ENCODE measurements at regions not wholly inside any gene's neighbourhood (a gene's known extent, or its start where the extent isn't known, plus 50 kb on each side); places are given as distances from the start of the nearest gene placed in this dataset.

- intact Hi-C loops (cut with micrococcal nuclease): no loop called here
- Mint-ChIP-seq H3K27ac (no peak overlapping the region), H3K27me3 (ENCODE audit: low read depth) (no peaks in the 10 kb centered on the region), H3K4me1 (ENCODE audit: low read depth) (no peaks in the 10 kb centered on the region), H3K4me3 (ENCODE audit: low read depth) (no peak overlapping the region), H3K36me3 (ENCODE audit: low read depth) (no peaks in the 10 kb centered on the region), H3K9me3 (no peaks in the 10 kb centered on the region)
- DNase-seq (ENCODE audit: low spot score): no peak
Measured at GRCh38 chrX:85506871-85507270, 127.4 kb upstream of the POF1B start.

- Mint-ChIP-seq H3K36me3 (ENCODE audit: low read depth) (no peaks in the 10 kb centered on the region), H3K4me1 (ENCODE audit: low read depth) (no peaks in the 10 kb centered on the region), H3K27ac (no peak overlapping the region), H3K27me3 (ENCODE audit: low read depth) (no peaks in the 10 kb centered on the region), H3K9me3 (no peaks in the 10 kb centered on the region), H3K4me3 (ENCODE audit: low read depth) (no peak overlapping the region)
- intact Hi-C loops (cut with micrococcal nuclease): no loop called here
- DNase-seq (ENCODE audit: low spot score): no peak
Measured at GRCh38 chrX:85505801-85506200, 126.3 kb upstream of the POF1B start.

- H3K27ac Mint-ChIP-seq: no peak overlapping the region
- no peaks in the 10 kb centered on the region for H3K36me3 Mint-ChIP-seq (ENCODE audit: low read depth)
- H3K9me3 Mint-ChIP-seq: no peaks in the 10 kb centered on the region
- H3K4me3 Mint-ChIP-seq (ENCODE audit: low read depth): no peak overlapping the region
- no peak for DNase-seq (ENCODE audit: low spot score)
- H3K4me1 Mint-ChIP-seq (ENCODE audit: low read depth): no peaks in the 10 kb centered on the region
- intact Hi-C loops (cut with micrococcal nuclease): no loop called here
- H3K27me3 Mint-ChIP-seq (ENCODE audit: low read depth): no peaks in the 10 kb centered on the region
Measured at GRCh38 chrX:85504381-85504780, 124.9 kb upstream of the POF1B start.

- Mint-ChIP-seq H3K27me3 (ENCODE audit: low read depth) (no peaks in the 10 kb centered on the region), H3K27ac (no peak overlapping the region), H3K36me3 (ENCODE audit: low read depth) (no peaks in the 10 kb centered on the region), H3K9me3 (no peaks in the 10 kb centered on the region), H3K4me3 (ENCODE audit: low read depth) (no peak overlapping the region), H3K4me1 (ENCODE audit: low read depth) (no peaks in the 10 kb centered on the region)
- no peak for DNase-seq (ENCODE audit: low spot score)
- intact Hi-C loops (cut with micrococcal nuclease): no loop called here
Measured at GRCh38 chrX:85503258-85504158, 124.0 kb upstream of the POF1B start.

- Mint-ChIP-seq H3K27ac (no peak overlapping the region), H3K27me3 (ENCODE audit: low read depth) (no peaks in the 10 kb centered on the region), H3K4me1 (ENCODE audit: low read depth) (no peaks in the 10 kb centered on the region), H3K9me3 (no peaks in the 10 kb centered on the region), H3K4me3 (ENCODE audit: low read depth) (no peak overlapping the region), H3K36me3 (ENCODE audit: low read depth) (no peaks in the 10 kb centered on the region)
- intact Hi-C loops (cut with micrococcal nuclease): no loop called here
- no peak for DNase-seq (ENCODE audit: low spot score)
Measured at GRCh38 chrX:85501349-85501748, 121.9 kb upstream of the POF1B start.

- no peaks in the 10 kb centered on the region for H3K4me1 Mint-ChIP-seq (ENCODE audit: low read depth)
- no peaks in the 10 kb centered on the region for H3K9me3 Mint-ChIP-seq
- H3K27me3 Mint-ChIP-seq (ENCODE audit: low read depth): no peaks in the 10 kb centered on the region
- intact Hi-C loops (cut with micrococcal nuclease): no loop called here
- H3K36me3 Mint-ChIP-seq (ENCODE audit: low read depth): no peaks in the 10 kb centered on the region
- H3K4me3 Mint-ChIP-seq (ENCODE audit: low read depth): no peak overlapping the region
- no peak overlapping the region for H3K27ac Mint-ChIP-seq
- DNase-seq (ENCODE audit: low spot score): no peak
Measured at GRCh38 chrX:85499400-85499799, 119.9 kb upstream of the POF1B start.

GRCh38 chrX:85493821-85494220, 114.4 kb upstream of the POF1B start:
- Mint-ChIP-seq H3K27ac (no peak overlapping the region), H3K4me1 (ENCODE audit: low read depth) (no peaks in the 10 kb centered on the region), H3K27me3 (ENCODE audit: low read depth) (no peaks in the 10 kb centered on the region), H3K9me3 (no peaks in the 10 kb centered on the region), H3K4me3 (ENCODE audit: low read depth) (no peak overlapping the region), H3K36me3 (ENCODE audit: low read depth) (no peaks in the 10 kb centered on the region)
- DNase-seq (ENCODE audit: low spot score): no peak
- intact Hi-C loops (cut with micrococcal nuclease): no loop called here

GRCh38 chrX:85454295-85454694, 74.8 kb upstream of the POF1B start:
- intact Hi-C loops (cut with micrococcal nuclease): no loop called here
- H3K27me3 Mint-ChIP-seq (ENCODE audit: low read depth): no peaks in the 10 kb centered on the region
- no peaks in the 10 kb centered on the region for H3K36me3 Mint-ChIP-seq (ENCODE audit: low read depth)
- no peaks in the 10 kb centered on the region for H3K4me1 Mint-ChIP-seq (ENCODE audit: low read depth)
- no peak for DNase-seq (ENCODE audit: low spot score)
- no peak overlapping the region for H3K27ac Mint-ChIP-seq
- no peak overlapping the region for H3K4me3 Mint-ChIP-seq (ENCODE audit: low read depth)
- no peaks in the 10 kb centered on the region for H3K9me3 Mint-ChIP-seq

GRCh38 chrX:85444613-85445012, 65.1 kb upstream of the POF1B start:
- H3K4me1 Mint-ChIP-seq (ENCODE audit: low read depth): no peaks in the 10 kb centered on the region
- H3K9me3 Mint-ChIP-seq: peaks cover 12% of the 10 kb centered on the region
- no peaks in the 10 kb centered on the region for H3K27me3 Mint-ChIP-seq (ENCODE audit: low read depth)
- DNase-seq (ENCODE audit: low spot score): no peak
- intact Hi-C loops (cut with micrococcal nuclease): no loop called here
- no peak overlapping the region for H3K4me3 Mint-ChIP-seq (ENCODE audit: low read depth)
- H3K36me3 Mint-ChIP-seq (ENCODE audit: low read depth): no peaks in the 10 kb centered on the region
- H3K27ac Mint-ChIP-seq: no peak overlapping the region
